Stimulated activated CD4-positive, alpha-beta T cell treated with anti-CD3 and anti-CD28 coated beads, Interleukin-15, amount 100 ng/mL, for 1 hour (primary cell): ENCODE measurements at regions not wholly inside any gene's neighbourhood (a gene's known extent, or its start where the extent isn't known, plus 50 kb on each side); places are given as distances from the start of the nearest gene placed in this dataset.

Source experiments
- DNase-seq, 2 donors: peaks; one replicate each; pipeline ENCODE4 v3.0.0-alpha.2; 2020; ENCODE audit warnings: low read depth in 1 of 2, low spot score in 1 of 2

DNA sequence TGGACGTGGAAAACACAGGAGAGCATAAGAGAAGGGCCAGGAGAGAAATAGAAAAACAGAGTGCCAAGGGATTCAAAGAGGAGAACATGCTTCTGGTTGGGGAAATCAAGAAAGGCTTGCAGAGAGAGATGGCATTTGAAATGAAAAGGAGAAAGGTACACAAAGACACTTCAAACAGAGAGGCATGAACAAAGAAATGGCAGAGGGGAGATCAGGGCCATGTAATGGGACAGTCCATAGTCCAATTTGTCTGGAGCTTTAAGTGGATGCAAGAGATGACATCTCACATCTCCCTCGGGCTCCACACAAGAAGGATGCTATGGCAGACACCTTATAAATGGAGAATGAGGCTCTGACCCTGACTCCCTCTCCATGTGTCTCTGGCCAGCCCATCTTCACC is 331.1 kb downstream of the MLLT3 start:
- no peak for DNase-seq

DNA sequence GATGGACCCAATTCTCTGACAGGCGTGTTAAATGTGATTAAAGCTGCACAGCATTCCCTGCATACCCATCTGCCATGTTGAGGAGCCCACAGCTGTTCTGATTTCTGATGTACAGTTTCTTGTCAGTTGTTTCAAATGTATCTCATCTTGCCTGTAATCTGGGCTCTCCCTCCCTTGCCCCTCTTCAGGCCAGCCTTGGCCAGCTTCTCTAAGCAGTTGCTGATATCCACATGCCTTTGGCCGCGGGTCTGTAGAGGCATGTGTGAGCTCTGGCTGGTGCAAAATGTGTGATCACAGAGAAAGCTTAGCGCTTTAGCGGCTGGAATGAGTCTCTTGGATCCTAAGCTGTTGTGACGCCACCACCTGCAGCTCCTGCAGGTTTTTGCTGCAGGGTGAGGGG is 332.0 kb downstream of the MLLT3 start:
- DNase-seq = no peak

DNA sequence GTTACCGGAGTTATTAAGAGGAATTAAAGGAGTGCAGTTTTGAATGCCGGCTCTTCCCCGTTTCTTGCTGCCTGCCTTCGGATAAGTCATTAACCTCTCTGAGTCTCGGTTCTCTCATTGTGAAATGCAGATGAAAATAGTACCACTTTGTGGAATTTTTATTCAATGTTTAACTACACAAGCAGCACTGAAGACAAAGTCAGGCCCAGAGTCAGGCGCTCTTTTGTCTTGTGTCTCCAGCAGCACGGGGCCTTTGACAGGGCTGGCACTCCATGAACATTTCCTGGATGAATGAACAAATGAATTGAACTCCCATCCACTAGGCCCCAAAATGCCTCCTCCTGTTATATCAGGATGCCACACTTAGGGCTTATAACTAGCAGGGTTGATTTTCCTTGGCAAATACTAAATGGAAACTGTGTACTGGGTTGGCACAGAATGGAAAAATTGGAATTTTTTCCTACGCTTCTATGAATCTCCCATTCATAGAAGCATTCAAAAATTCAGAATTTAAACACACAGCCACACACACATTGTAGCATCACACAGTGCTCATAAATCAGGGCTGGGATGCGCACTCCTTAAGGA is 332.8 kb downstream of the MLLT3 start:
- no peak for DNase-seq

DNA sequence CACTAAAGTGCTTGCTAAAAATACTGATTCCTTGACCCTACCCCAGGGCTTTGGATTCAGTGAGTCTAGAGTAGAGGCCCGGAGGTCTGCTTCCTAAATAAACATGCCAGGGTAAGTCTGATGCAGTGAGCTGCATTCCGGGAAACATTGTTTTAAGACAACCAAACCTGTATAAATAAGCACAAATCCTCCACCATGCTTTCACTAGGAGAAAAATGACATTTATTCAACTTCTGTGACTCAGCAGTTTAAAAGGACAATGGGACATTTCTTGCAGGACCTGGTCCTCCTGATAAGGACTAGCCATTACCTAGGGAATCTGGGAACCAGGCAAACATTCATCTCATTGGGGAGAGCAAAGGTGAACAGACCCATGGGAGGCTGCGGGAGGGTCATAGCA is 335.3 kb downstream of the MLLT3 start:
- no peak for DNase-seq

DNA sequence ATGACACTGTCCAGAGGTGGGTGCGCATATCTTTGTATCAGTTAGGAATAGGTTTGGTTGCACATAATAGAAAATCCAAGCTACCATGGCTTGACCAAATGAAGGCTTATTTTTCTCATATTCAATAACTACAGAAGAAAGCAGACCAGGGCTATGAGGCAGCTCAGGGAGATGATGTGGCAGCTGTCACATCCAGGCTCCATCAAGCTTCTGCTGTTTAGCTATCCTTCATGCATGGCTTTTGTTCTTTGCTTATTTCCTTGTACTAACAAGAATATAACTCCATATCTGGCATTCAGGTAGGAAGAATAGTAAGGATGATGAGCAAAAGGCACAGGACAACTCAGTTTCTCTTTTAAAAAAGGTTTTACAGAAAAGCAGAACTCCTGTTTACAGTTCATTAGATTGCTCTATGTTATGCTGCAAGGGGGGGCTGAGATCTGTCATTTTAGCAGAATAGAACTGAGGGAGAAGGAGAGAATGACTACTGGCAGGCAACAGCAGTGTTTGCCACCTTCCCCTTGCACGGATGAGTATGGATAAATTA is 336.1 kb downstream of the MLLT3 start:
- DNase-seq = no peak

GRCh38 chr9:20284601-20285289 is 337.6 kb downstream of the MLLT3 start:
- no peak for DNase-seq

DNA sequence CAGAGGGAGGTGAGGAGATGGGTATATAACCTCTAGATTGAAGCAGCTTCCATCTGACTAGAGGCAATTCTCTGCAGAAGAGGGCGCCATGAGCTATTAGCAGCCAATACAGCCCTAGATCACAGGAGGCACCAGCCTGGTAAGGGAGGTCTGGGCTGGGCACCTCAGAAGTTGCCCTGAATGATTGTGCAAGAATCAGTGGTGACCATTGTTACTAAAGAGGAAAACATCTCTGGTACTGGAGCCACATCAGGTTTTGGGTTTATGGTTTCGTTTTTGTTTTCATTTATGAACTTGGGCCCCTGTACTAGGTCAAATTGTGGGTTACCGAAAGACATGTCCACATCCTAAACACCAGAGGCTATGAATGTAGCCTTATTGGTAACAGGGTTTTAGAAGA is 342.0 kb downstream of the MLLT3 start:
- DNase-seq = no peak

GRCh38 chr9:20276762-20277161 is 345.5 kb downstream of the MLLT3 start:
- DNase-seq = no peak

GRCh38 chr9:20271723-20272122 is 350.6 kb downstream of the MLLT3 start:
- DNase-seq = no peak

DNA sequence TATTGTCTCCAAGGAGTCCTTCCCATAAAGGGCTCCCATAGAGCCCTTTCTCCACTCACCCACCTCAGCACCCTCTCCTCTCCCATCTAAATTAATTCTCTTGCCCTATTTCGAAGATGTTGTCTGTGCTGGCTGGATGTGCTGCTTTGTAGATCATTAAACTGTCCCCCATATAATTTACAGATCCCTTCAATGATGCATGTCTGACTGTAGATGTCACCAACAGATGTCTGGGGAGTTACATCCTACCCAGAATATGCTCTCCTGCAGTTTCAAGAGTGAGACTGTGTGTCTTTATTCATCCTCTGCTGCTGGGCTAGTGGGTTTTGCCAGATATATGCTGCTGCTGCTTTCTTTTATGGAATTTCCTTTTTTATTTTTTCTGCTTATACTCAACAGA is 351.2 kb downstream of the MLLT3 start:
- DNase-seq = no peak

- DNase-seq = no peak
These were observed 352.1 kb downstream of the MLLT3 start for GRCh38 chr9:20270161-20270560.

DNA sequence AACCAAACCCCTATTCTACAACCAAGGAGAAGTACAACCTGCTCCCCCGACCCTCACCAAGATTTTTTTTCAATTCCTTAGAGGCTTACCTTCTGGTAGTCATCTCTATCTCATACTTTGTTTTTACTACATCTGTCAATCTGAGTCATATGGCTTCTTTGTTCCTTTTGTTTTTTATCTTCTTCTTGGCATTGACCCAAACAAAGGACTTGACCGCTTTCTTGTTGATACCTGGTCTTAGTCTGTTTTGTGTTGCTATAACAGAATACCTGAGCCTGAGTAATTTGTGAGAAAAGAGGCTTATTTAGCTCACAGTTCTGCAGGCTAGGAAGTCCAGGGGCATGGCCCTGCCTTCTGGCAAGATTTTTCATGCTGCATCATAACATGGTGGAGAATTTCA is 352.7 kb downstream of the MLLT3 start:
- no peak for DNase-seq

- DNase-seq = no peak
These were observed 357.4 kb downstream of the MLLT3 start for GRCh38 chr9:20264896-20265295.

DNA sequence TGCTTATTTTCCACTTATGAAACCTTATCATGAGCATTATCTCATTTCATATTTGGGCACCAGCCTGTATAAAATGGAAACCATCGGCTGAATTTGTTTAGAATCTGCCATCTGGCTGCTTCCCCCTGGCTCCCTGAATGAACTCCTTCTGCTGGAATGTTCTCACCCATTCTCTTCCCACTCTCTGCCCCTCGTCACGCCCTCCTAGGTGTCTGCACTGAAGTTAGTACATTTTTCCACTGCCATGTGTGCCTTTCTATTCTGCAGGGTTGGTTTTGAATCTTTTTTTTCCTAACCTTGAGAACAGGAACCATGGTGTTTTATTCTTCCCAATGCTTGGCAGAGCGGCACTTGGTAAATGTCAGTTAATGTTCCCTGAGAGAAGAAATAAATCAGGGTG is 359.7 kb downstream of the MLLT3 start:
- no peak for DNase-seq

DNA sequence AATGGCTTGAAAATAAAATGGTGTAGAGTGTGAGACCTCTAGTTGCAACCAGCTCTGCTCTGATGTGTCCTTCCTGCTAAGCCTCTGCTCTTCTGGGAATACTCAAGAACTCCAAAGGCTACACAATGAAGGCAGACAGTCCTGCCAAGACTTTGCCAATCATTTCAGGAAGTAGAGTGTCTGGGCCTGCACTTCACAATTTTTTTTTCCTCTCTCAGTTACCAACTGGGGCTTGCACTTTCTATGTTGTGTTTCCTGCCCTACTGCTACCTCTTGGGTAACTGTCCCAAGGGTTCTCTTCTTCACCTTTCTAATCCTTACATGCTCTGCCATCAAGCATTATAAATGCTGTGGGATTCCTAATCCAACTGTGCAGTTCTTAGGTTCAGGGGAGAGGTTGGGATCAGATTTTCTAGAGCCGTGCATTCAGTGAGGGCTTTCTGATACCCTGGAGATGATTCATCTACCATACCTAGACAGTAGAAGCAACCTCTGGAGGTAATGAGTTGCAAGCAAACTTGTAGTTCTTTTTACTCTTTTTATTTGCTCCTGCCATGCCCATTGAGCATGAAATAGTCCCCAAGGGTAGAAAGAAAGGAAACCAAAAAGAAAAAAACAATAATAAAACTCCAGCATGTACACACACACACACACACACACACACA is 365.9 kb downstream of the MLLT3 start:
- DNase-seq = no peak

GRCh38 chr9:20255052-20255451 is 367.2 kb downstream of the MLLT3 start:
- DNase-seq = no peak

GRCh38 chr9:20253635-20254034 is 368.7 kb downstream of the MLLT3 start:
- no peak for DNase-seq

DNA sequence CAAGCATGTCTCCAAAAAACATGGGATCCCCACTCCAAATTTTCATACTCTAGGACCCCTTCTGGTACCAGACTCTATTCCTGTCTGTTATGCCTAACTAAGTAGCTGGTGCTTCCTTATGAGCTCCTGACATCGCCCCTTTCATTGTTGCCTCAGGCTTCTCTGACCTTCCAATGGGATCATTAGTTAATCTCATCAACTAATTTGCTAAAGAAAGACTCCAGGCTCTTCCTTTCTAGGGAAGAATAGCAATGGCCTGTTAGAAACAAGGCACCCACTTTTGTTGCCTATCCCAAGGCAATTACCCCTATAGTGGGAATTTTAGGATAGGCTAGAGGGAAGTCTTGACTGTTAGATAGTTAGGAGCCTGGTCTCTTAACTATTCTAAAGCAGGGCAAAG is 369.5 kb downstream of the MLLT3 start:
- no peak for DNase-seq

DNA sequence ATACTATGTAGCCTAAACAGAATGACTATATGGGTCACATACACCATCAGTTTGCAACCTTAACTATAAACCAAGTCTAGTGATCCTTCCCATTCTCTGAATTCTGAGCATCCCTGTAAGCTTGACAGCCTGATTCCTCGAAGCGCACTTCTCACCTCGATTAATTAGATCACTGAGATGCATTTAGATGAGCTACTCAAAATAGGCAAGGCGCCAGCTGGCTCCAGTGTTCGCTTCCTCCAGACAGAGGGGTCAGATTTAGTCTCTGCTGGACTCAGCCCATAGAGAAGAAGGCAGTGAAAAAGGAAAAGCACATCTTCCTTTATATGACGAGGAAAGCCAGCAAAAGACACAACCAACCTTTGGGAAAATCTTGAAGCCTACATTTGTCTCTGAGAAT is 371.5 kb downstream of the MLLT3 start:
- no peak for DNase-seq

DNA sequence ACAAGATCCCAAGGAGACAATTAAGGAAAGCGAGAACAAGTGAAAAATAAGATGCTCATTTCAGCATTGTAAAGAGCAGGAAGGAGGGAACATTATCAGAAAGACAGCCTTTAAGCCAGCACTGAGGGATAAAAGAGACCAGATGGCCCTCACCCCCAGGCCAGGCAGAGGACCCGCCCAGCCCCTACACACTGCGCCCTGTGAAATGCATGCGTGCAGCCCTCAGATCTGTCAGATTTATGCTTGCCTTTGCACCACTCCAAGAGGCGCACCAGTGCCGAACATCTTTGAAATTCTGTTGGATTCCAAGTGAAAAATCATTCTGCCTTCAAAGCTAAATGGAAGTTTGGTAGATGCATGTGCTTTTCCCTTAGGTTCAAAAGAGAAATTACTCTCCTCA is 378.0 kb downstream of the MLLT3 start:
- no peak for DNase-seq

DNA sequence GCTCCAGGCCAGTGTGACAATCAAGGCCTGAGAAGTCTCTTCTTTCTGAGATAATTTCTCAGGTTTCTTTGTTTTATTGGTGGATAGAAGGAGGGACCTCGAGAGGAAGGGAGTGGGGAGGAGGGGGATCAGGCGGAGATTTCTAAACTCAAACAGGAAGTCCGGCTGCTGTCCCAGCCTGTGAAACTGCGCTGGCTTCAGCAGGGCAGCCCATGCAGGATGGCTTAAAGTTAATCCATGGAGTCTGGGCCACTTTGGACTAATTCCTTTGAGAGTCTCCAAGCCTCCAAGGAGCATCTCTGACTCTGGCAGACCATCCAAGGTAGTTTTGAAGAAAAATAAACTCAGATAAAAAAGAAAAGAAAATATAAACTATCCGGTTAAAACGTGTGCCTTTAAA is 378.5 kb downstream of the MLLT3 start:
- no peak for DNase-seq

DNA sequence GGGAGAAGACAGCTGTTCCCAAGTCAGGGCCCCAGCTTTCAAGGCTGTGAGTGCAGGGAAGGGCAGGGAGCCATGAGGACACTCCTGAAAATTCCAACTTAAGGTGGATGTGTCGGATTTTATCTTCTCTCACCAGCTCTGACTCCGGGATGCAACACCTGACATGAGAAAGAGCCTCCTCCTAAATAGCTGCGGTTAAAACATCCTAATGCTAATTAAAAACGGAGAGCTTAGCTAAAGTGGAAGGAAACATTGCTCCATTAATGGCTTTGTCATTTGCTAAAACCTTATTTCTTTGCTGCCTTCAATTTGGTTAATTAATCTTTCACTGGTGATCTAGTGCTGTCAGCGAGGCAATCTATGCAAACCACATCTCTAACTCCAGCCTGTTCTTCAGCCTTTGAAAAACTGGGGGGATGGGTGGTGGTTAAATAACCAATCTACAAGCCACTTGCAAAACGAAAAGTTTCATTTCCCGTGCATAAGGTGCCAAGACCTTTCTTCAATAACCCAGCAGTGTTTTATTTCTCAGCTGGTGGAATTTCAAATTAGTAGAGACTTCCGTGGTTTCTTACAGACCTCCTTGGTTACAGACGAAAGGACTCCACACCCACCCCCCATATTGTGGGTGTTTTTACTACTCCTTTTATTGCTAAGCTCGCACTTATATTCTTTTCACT is 379.6 kb downstream of the MLLT3 start:
- no peak for DNase-seq
